ENCODE measurements at regions not wholly inside any gene's neighbourhood (a gene's known extent, or its start where the extent isn't known, plus 50 kb on each side); places are given as distances from the start of the nearest gene placed in this dataset.

DNA sequence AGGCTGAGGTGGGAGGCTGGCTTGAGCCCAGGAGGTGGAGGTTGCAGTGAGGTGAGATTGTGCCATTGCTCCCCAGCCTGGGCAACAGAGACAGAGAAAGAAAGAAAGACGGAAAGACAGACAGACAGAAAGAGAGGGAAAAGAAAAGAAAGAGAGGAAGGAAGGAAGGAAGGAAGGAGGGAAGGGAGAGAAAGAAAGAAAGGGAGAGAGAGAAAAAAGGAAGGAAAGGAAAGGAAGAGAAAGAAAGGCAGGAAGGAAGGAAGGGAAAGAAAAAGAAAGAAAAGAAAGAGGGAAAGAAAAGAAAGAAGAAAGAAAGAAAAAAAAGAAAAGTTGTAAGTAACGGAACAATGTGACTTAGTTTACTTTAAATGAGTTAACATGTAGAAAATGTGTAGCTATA is 260.7 kb upstream of the GRM7 start:
- no peaks in the 10 kb centered on the region for H3K27me3 Mint-ChIP-seq (ENCODE audit: unreplicated experiment)
- TF ChIP-seq, protein P1, sequence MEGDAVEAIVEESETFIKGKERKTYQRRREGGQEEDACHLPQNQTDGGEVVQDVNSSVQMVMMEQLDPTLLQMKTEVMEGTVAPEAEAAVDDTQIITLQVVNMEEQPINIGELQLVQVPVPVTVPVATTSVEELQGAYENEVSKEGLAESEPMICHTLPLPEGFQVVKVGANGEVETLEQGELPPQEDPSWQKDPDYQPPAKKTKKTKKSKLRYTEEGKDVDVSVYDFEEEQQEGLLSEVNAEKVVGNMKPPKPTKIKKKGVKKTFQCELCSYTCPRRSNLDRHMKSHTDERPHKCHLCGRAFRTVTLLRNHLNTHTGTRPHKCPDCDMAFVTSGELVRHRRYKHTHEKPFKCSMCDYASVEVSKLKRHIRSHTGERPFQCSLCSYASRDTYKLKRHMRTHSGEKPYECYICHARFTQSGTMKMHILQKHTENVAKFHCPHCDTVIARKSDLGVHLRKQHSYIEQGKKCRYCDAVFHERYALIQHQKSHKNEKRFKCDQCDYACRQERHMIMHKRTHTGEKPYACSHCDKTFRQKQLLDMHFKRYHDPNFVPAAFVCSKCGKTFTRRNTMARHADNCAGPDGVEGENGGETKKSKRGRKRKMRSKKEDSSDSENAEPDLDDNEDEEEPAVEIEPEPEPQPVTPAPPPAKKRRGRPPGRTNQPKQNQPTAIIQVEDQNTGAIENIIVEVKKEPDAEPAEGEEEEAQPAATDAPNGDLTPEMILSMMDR (IDR thresholded peaks at IDR 0.05): no peak
- no peaks in the 10 kb centered on the region for H3K36me3 Mint-ChIP-seq (ENCODE audit: unreplicated experiment)
- H3K4me1 Mint-ChIP-seq (ENCODE audit: unreplicated experiment): no peaks in the 10 kb centered on the region
- H3K4me3 Mint-ChIP-seq (ENCODE audit: unreplicated experiment): no peak overlapping the region
- peaks cover 57% of the 10 kb centered on the region for H3K9me3 Mint-ChIP-seq (ENCODE audit: unreplicated experiment)
- no peak overlapping the region for H3K27ac Mint-ChIP-seq (ENCODE audit: unreplicated experiment)
- DNase-seq (ENCODE audit: extremely low spot score, unreplicated experiment): no peak

DNA sequence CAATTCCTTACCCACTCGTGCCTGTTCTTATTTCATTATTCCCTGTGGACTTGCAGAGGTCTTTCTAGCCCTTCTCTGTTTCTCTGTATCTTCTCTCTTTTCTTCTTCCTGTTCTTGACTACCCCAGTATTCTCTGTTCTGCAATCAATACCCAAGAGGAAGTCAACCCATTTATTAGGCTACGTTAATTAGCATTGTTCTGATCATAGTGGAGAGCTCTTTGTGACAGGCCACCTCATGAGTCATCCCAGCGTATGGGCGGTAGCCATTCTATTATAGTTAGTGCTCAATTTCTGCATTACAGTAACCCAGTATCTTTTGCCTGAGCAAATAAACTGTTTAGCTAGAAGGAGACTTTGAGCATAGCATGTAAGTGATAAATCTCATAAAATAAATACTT is 259.5 kb upstream of the GRM7 start:
- Mint-ChIP-seq H3K36me3 (ENCODE audit: unreplicated experiment) (no peaks in the 10 kb centered on the region), H3K4me3 (ENCODE audit: unreplicated experiment) (no peak overlapping the region), H3K4me1 (ENCODE audit: unreplicated experiment) (no peaks in the 10 kb centered on the region), H3K9me3 (ENCODE audit: unreplicated experiment) (peaks cover 59% of the 10 kb centered on the region), H3K27me3 (ENCODE audit: unreplicated experiment) (no peaks in the 10 kb centered on the region), H3K27ac (ENCODE audit: unreplicated experiment) (no peak overlapping the region)
- TF ChIP-seq, protein P1 (IDR thresholded peaks at IDR 0.05): no peak
- no peak for DNase-seq (ENCODE audit: extremely low spot score, unreplicated experiment)

GRCh38 chr3:6602329-6602728 is 258.6 kb upstream of the GRM7 start:
- Mint-ChIP-seq H3K27me3 (ENCODE audit: unreplicated experiment) (no peaks in the 10 kb centered on the region), H3K4me1 (ENCODE audit: unreplicated experiment) (no peaks in the 10 kb centered on the region), H3K27ac (ENCODE audit: unreplicated experiment) (no peak overlapping the region), H3K9me3 (ENCODE audit: unreplicated experiment) (peaks cover 56% of the 10 kb centered on the region), H3K4me3 (ENCODE audit: unreplicated experiment) (no peak overlapping the region), H3K36me3 (ENCODE audit: unreplicated experiment) (no peaks in the 10 kb centered on the region)
- TF ChIP-seq, protein P1 (IDR thresholded peaks at IDR 0.05): no peak
- DNase-seq (ENCODE audit: extremely low spot score, unreplicated experiment): no peak

DNA sequence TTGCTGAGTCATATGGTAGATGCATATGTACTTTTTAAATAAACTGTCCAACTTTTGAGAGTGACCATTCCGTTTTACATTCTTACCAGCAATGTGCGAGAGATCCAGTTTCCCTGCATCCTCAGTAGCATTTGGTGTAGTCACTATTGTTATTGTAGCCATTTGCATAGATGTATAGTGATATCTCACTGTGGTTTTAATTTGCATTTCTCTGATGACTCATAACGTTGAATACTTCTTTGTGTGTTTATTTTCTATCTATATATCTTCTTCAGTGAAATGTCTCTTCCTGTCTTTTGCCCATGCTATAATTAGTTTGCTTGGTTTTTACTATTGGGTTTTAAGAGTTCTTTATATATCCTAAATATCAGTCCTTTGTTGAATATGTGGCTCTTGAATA is 255.7 kb upstream of the GRM7 start:
- no peak for DNase-seq (ENCODE audit: extremely low spot score, unreplicated experiment)
- no peak overlapping the region for H3K27ac Mint-ChIP-seq (ENCODE audit: unreplicated experiment)

DNA sequence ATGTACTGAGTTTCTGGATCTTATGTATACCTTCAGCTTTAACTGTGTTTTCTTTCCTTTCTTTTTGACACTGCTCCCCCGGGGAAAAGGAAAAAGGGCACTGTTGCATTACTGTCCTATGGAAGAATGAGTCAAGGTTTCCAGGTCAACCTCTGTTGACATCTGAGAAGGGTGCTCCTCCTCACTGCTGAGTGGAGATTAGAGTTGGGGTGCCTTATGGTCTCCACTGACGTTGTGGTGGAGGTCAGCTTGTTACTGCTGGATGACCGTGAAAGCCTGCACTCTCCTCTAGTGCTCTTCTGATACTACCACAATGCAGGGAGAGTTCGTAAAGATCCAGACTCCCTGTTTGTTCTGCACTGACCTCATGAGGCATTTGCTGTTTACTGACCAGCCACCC is 252.1 kb upstream of the GRM7 start:
- Mint-ChIP-seq H3K27ac (ENCODE audit: unreplicated experiment) (no peak overlapping the region), H3K36me3 (ENCODE audit: unreplicated experiment) (no peaks in the 10 kb centered on the region), H3K4me3 (ENCODE audit: unreplicated experiment) (no peak overlapping the region), H3K9me3 (ENCODE audit: unreplicated experiment) (peaks cover 53% of the 10 kb centered on the region), H3K4me1 (ENCODE audit: unreplicated experiment) (no peaks in the 10 kb centered on the region), H3K27me3 (ENCODE audit: unreplicated experiment) (no peaks in the 10 kb centered on the region)
- TF ChIP-seq, protein P1 (IDR thresholded peaks at IDR 0.05): no peak
- DNase-seq (ENCODE audit: extremely low spot score, unreplicated experiment): no peak

More for the DNA sequence above, 255.7 kb upstream of the GRM7 start:
- TF ChIP-seq, protein P1 (IDR thresholded peaks at IDR 0.05): no peak
- Mint-ChIP-seq H3K36me3 (ENCODE audit: unreplicated experiment) (no peaks in the 10 kb centered on the region), H3K4me3 (ENCODE audit: unreplicated experiment) (no peak overlapping the region), H3K9me3 (ENCODE audit: unreplicated experiment) (peaks cover 49% of the 10 kb centered on the region), H3K4me1 (ENCODE audit: unreplicated experiment) (no peaks in the 10 kb centered on the region), H3K27me3 (ENCODE audit: unreplicated experiment) (no peaks in the 10 kb centered on the region)

Measured in osteocyte (in vitro differentiated cells).